Common myeloid progenitor, CD34-positive (primary cell): ENCODE measurements at regions not wholly inside any gene's neighbourhood (a gene's known extent, or its start where the extent isn't known, plus 50 kb on each side); places are given as distances from the start of the nearest gene placed in this dataset.

Experiments used
- CTCF ChIA-PET: fragments of 350-600 bp; sonication (Branson Sonifier 250); formaldehyde crosslinking; loops from one replicate; lab custom pipeline; 2021; ENCODE audit warnings: antibody characterized with exemption; lab: Charles Lee
- POLR2A ChIA-PET: fragments of 350-600 bp; sonication (Branson Sonifier 250); formaldehyde crosslinking; loops from one replicate; lab custom pipeline; 2021; ENCODE audit warnings: antibody characterized with exemption; lab: Charles Lee
- DNase-seq, 3 donors: peaks; one replicate each; pipeline versions ENCODE4 v3.0.0 to v3.0.0-alpha.2; 2013
- H3K27ac ChIP-seq, 2 experiments: 1 replicate in 1 of 2; 2 replicates in 1 of 2; pipeline ENCODE4 v1.7.0; 2013; ENCODE audit warnings: inconsistent platforms in 2 of 2, low read length in 2 of 2, mild to moderate bottlenecking in 2 of 2, low read depth in 1 of 2, moderate library complexity in 1 of 2; ENCODE audit not compliant: severe bottlenecking in 2 of 2, insufficient read depth in 1 of 2, poor library complexity in 1 of 2
- H3K27me3 ChIP-seq, 5 experiments: replicated peaks in 2 of 5; 1 replicate in 3 of 5; 2 replicates in 2 of 5; pipeline versions ENCODE4 v1.6.1 to v1.7.0; 2013; ENCODE audit warnings: low read length in 4 of 5, mild to moderate bottlenecking in 2 of 5, moderate library complexity in 2 of 5, inconsistent platforms in 1 of 5; ENCODE audit not compliant: insufficient read depth in 5 of 5, control insufficient read depth in 4 of 5
- H3K36me3 ChIP-seq, 4 experiments: 1 replicate in 2 of 4; 2 replicates in 2 of 4; pipeline versions ENCODE4 v1.6.1 to v1.7.0; 2013; ENCODE audit warnings: low read length in 3 of 4, control low read depth in 1 of 4, mild to moderate bottlenecking in 1 of 4; ENCODE audit not compliant: control insufficient read depth in 4 of 4, insufficient read depth in 4 of 4
- H3K4me1 ChIP-seq, 4 experiments: 1 replicate in 3 of 4; 2 replicates in 1 of 4; pipeline versions ENCODE4 v1.6.1 to v1.7.1; 2013; ENCODE audit warnings: low read length in 3 of 4, mild to moderate bottlenecking in 3 of 4, control low read depth in 1 of 4, inconsistent platforms in 1 of 4, moderate library complexity in 1 of 4; ENCODE audit not compliant: control insufficient read depth in 4 of 4, insufficient read depth in 4 of 4; ENCODE audit errors: control extremely low read depth in 1 of 4
- H3K4me3 ChIP-seq, 7 experiments: 1 replicate in 4 of 7; 2 replicates in 3 of 7; pipeline versions ENCODE4 v1.5.1 to v1.7.0; 2013; ENCODE audit warnings: mild to moderate bottlenecking in 7 of 7, low read length in 6 of 7, moderate library complexity in 6 of 7, inconsistent platforms in 2 of 7, low read depth in 2 of 7, control low read depth in 1 of 7; ENCODE audit not compliant: insufficient read depth in 4 of 7, control insufficient read depth in 1 of 7; ENCODE audit errors: extremely low read depth in 1 of 7
- H3K9me3 ChIP-seq, 5 experiments: 1 replicate in 4 of 5; 2 replicates in 1 of 5; pipeline versions ENCODE4 v1.6.1 to v1.7.1; 2013; ENCODE audit warnings: low read length in 4 of 5, mild to moderate bottlenecking in 2 of 5, inconsistent platforms in 1 of 5, low read depth in 1 of 5, moderate library complexity in 1 of 5; ENCODE audit not compliant: control insufficient read depth in 4 of 5, insufficient read depth in 2 of 5; ENCODE audit errors: control extremely low read depth in 1 of 5
- WGBS: methylation state at CpG from one replicate; pipeline ENCODE4 v1.1.5; 2013; ENCODE audit not compliant: insufficient coverage; 5-methylcytosine and 5-hydroxymethylcytosine counted together

DNA sequence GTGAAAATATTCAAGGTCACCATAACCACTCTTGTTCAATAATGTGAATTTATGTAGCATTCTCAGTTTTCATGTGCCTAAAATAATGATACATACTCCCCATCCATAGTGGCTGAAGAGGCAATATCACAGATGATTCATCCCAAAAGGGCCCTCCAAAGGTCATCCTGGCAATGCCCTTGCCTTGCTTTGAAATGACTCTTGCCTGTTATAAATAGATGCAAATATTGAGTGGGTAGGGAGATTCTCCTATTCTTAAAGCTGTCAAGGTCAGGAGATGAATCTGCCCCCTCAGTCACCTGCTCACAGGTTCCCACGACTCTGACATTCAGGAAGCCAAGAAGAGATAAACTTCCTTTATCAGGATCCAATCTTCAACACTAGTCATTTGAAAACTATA is 490.5 kb downstream of the TNS1 start:
- no peaks in the 10 kb centered on the region for H3K36me3 ChIP-seq
- POLR2A ChIA-PET: no interaction called here
- H3K27me3 ChIP-seq: peaks cover 0 to 3% (median 0%) of the 10 kb centered on the region in 5 experiments
- peaks cover 0 to 3% (median 0%) of the 10 kb centered on the region in 4 experiments for H3K4me1 ChIP-seq
- H3K4me3 ChIP-seq: no peak overlapping the region
- H3K27ac ChIP-seq: no peak overlapping the region
- no peaks in the 10 kb centered on the region for H3K9me3 ChIP-seq
- DNase-seq: no peak
- CTCF ChIA-PET: interaction anchor here (2.7 to 6.2 kb wide), 3 partner anchors 808 to 824 kb away, joined by 14 to 72 read pairs (median 31); partner anchors contain the start of gene IGFBP5
- WGBS: 50% methylated on average over 1 of the region's 1 CpG

- no peak for DNase-seq
- no peaks in the 10 kb centered on the region for H3K36me3 ChIP-seq
- no peak overlapping the region for H3K27ac ChIP-seq
- POLR2A ChIA-PET: no interaction called here
- no peak overlapping the region for H3K4me3 ChIP-seq
- WGBS: no CpG with 5 or more reads among the region's 3 CpGs
- H3K4me1 ChIP-seq: peaks cover 0 to 3% (median 0%) of the 10 kb centered on the region in 4 experiments
- H3K27me3 ChIP-seq: peaks cover 0 to 3% (median 0%) of the 10 kb centered on the region in 5 experiments
- H3K9me3 ChIP-seq: no peaks in the 10 kb centered on the region
- CTCF ChIA-PET: interaction anchor here (0.7 to 6.2 kb wide), 9 partner anchors 10 to 828 kb away, joined by 3 to 72 read pairs (median 9); partner anchors contain the start of gene IGFBP5
Observed at GRCh38 chr2:217511850-217512249, 490.9 kb downstream of the TNS1 start.

DNA sequence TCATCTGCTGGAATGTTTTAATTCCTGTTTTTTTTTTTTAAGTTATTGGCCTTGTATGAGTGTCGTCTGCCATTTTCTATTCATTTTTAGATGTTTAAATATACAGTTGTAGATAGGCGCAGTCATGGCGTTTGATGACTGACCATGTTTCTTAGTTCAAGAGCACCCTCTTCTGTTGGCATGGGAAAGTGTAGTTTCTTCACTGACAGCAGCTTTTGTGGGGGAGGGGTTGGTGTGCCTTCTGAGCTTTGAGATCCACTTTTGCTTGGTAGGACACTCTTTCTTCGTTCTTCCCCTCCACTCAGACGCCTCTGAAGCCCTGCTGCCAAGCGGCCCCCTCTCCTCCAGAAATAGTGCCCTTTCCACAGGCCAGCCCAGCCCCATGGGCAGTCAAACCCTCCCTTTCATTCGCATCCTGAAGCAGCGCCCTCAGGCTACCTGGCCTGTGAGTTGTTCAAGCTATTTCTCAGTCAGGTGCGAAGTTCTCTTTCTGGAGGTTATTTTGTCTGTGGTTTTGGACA is 492.0 kb downstream of the TNS1 start:
- DNase-seq: peak; percentile 83 to 89 (median 87)
- WGBS: 7% methylated on average over 5 of the region's 9 CpGs
- Histone ChIP-seq H3K9me3 (no peaks in the 10 kb centered on the region), H3K4me3 (no peak overlapping the region), H3K4me1 (peaks cover 0 to 3% (median 0%) of the 10 kb centered on the region in 4 experiments), H3K27me3 (peaks cover 0 to 3% (median 0%) of the 10 kb centered on the region in 5 experiments), H3K36me3 (no peaks in the 10 kb centered on the region), H3K27ac (no peak overlapping the region)
- ChIA-PET POLR2A (interaction anchor here (0.6 kb wide), 1 partner anchor 11 kb away, joined by 3 read pairs; no protein-coding TSS in a partner anchor), CTCF (interaction anchor here (0.6 to 6.2 kb wide), 14 partner anchors 11 to 843 kb away, joined by 3 to 72 read pairs (median 6); partner anchors contain the start of gene IGFBP5)

DNA sequence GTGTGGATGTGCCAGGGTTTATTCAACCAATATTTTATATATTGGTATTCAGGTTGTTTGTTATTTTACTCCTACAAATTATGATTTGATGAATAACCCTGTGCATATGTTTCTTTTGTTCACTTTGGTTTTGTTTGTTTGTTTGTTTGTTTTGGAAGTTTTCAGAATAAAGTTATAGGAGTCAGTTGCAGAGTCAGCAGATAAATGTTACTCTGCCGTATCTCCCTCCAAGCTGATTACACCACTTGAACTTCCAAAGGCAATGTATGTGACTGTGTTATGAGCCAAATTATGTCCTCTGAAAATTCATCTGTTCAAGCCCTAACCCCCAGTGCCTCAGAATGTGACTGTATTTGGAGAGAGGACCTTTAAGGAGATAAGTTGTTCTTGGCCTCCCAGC is 497.5 kb downstream of the TNS1 start:
- H3K4me1 ChIP-seq: no peaks in the 10 kb centered on the region
- H3K9me3 ChIP-seq: no peaks in the 10 kb centered on the region
- ChIA-PET CTCF (no interaction called here), POLR2A (no interaction called here)
- peaks cover 0 to 5% (median 3%) of the 10 kb centered on the region in 5 experiments for H3K27me3 ChIP-seq
- no peak for DNase-seq
- H3K4me3 ChIP-seq: no peak overlapping the region
- H3K27ac ChIP-seq: no peak overlapping the region
- H3K36me3 ChIP-seq: no peaks in the 10 kb centered on the region
- 100% methylated on average over 1 of the region's 1 CpG for WGBS

DNA sequence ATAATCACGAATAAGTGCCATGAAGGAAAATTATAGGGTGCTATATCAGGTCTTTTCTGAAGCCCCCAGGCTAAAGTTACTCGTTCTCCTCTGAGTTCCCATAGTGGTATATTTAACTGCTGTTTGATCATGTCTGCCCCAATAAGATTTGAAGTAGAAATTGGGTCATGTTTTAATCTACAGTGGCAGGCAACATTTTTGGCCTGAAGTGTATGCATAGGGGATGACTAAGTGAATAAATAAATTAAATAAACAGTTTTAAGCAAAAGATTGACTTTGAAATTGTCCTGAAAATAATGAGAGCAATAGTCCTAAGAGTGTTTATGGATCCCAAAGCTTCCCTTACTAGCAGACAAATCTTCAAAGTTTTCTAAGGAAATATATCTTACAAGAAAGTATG is 500.9 kb downstream of the TNS1 start:
- POLR2A ChIA-PET: no interaction called here
- Histone ChIP-seq H3K36me3 (no peaks in the 10 kb centered on the region), H3K4me3 (no peak overlapping the region)

GRCh38 chr2:217497843-217498377 is 504.9 kb downstream of the TNS1 start:
- Histone ChIP-seq H3K4me3 (no peak overlapping the region), H3K36me3 (no peaks in the 10 kb centered on the region), H3K4me1 (peaks cover 0 to 6% (median 4%) of the 10 kb centered on the region in 4 experiments), H3K27me3 (peaks cover 0 to 6% (median 0%) of the 10 kb centered on the region in 5 experiments), H3K9me3 (peaks cover 0 to 3% (median 0%) of the 10 kb centered on the region in 5 experiments), H3K27ac (no peak overlapping the region)
- 0% methylated on average over 1 of the region's 3 CpGs for WGBS
- ChIA-PET CTCF (interaction anchor here (1.3 kb wide), 1 partner anchor 13 kb away, joined by 5 read pairs; no protein-coding TSS in a partner anchor), POLR2A (no interaction called here)
- no peak for DNase-seq

More for the DNA sequence above, 500.9 kb downstream of the TNS1 start:
- Histone ChIP-seq H3K4me1 (no peaks in the 10 kb centered on the region), H3K27me3 (peaks cover 0 to 3% (median 2%) of the 10 kb centered on the region in 5 experiments), H3K9me3 (no peaks in the 10 kb centered on the region), H3K27ac (no peak overlapping the region)
- CTCF ChIA-PET: no interaction called here
- WGBS: 88% methylated on average over 1 of the region's 2 CpGs
- DNase-seq: no peak

DNA sequence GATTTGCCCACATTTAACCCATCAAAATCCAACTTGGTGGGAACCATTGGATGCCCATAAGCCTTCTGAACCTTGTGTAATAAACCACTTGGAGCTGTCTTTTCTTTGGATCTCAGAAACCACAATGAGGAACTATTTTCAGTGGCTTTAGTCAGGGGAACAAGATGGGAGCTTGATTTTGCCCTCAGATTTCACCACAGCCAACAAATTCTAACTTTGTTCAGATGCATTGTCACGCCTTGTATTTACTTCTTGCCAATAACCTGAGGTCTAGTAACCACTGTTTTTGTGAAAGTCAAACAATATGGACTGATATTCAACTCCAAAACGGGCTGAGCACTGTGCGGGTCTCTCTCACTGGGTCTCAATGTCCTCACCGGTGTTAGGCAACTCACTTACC is 508.2 kb downstream of the TNS1 start:
- CTCF ChIA-PET: no interaction called here
- Histone ChIP-seq H3K4me3 (no peak overlapping the region), H3K36me3 (no peaks in the 10 kb centered on the region), H3K9me3 (peaks cover 0 to 3% (median 0%) of the 10 kb centered on the region in 5 experiments), H3K27ac (no peak overlapping the region), H3K27me3 (peaks cover 0 to 5% (median 0%) of the 10 kb centered on the region in 5 experiments), H3K4me1 (peaks cover 0 to 6% (median 4%) of the 10 kb centered on the region in 4 experiments)
- DNase-seq: peak; percentile 20 to 82 (median 71)
- WGBS: 38% methylated on average over 2 of the region's 4 CpGs
- POLR2A ChIA-PET: no interaction called here
